Activated T-helper 1 cell treated with anti-CD3 and anti-CD28 coated beads, Interleukin-12 subunit alpha, Interleukin-12 subunit beta, Interleukin-2, Interleukin-4 antibody, amounts not matched to agents 30 ng/mL and 10 ng/mL and 1 ng/mL, durations not matched to agents 14 hours and 24 hours and 36 hours (primary cell): ENCODE measurements at regions not wholly inside any gene's neighbourhood (a gene's known extent, or its start where the extent isn't known, plus 50 kb on each side); places are given as distances from the start of the nearest gene placed in this dataset.
"Not testable (repeated sequence)": the region's sequence is repeated elsewhere in the genome, so short reads cannot be mapped to it uniquely, and the experiment has no call there.

Source experiments
- DNase-seq: peaks from one replicate; pipeline ENCODE4 v3.0.0; 2021; ENCODE audit warnings: low spot score
- H3K27ac Mint-ChIP-seq: one replicate; pipeline ENCODE4 v1.8.0; 2021; ENCODE audit warnings: mild to moderate bottlenecking, mixed read lengths
- H3K27me3 Mint-ChIP-seq: one replicate; pipeline ENCODE4 v1.8.0; 2022; ENCODE audit warnings: mild to moderate bottlenecking, moderate library complexity, mixed read lengths; ENCODE audit not compliant: insufficient read depth
- H3K36me3 Mint-ChIP-seq: one replicate; pipeline ENCODE4 v1.8.0; 2021; ENCODE audit warnings: low read depth, mixed read lengths
- H3K4me1 Mint-ChIP-seq: one replicate; pipeline ENCODE4 v1.8.0; 2021; ENCODE audit warnings: low read depth, mixed read lengths
- H3K4me3 Mint-ChIP-seq: one replicate; pipeline ENCODE4 v1.8.0; 2021; ENCODE audit warnings: mild to moderate bottlenecking, moderate library complexity, mixed read lengths
- H3K9me3 Mint-ChIP-seq: one replicate; pipeline ENCODE4 v1.8.0; 2021; ENCODE audit warnings: mixed read lengths
- intact Hi-C: fragments of 100-400 bp; cut with micrococcal nuclease; formaldehyde crosslinking; loops from one replicate; pipeline ENCODE4 v1.15.1; 2024

DNA sequence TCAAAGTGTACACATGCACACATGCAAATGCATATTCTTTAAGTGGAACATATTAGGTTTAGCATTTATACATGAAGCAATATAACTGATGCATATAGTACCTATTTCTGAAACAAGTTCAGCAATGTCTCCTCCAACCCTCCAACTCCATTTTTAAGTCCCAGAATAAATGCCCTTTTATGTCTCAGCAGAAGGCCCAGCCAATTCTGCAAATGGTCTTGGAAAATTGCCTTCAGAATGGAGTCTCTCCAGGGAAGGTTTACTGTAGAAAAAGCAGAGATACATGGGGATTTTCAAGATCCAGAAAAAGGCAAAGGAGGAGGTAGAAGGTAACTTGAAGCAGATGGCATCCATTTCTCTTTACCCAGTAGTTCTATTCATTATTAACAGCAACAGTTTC, 633.3 kb downstream of the MAFB start:
- no peak for DNase-seq
- Mint-ChIP-seq H3K9me3 (peaks cover 10% of the 10 kb centered on the region), H3K4me3 (no peak overlapping the region), H3K36me3 (no peaks in the 10 kb centered on the region), H3K4me1 (no peaks in the 10 kb centered on the region), H3K27me3 (no peaks in the 10 kb centered on the region), H3K27ac (no peak overlapping the region)
- intact Hi-C loops: no loop called here

DNA sequence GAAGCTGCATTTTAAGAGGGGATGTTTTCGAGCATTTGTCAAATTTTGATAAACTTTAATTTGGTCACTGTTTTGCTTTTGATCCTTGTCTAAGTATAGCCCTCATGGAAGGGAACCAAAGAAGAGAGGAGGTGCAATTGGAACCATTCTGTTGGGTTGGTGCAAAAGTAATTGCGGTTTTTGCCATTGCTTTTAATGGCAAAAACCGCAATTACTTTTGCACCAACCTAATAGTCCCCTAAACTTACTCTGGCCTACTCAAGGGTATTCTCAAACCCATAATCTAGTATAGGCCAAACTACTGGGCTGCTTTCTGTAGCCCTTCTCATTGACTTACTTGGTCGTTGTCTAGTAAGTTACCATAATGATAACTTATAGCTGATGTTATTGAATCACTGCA, 634.7 kb downstream of the MAFB start:
- intact Hi-C loops: no loop called here
- peaks cover 10% of the 10 kb centered on the region for H3K9me3 Mint-ChIP-seq
- no peak overlapping the region for H3K4me3 Mint-ChIP-seq
- no peak overlapping the region for H3K27ac Mint-ChIP-seq
- H3K27me3 Mint-ChIP-seq: no peaks in the 10 kb centered on the region
- H3K36me3 Mint-ChIP-seq: no peaks in the 10 kb centered on the region
- no peak for DNase-seq
- H3K4me1 Mint-ChIP-seq: no peaks in the 10 kb centered on the region

DNA sequence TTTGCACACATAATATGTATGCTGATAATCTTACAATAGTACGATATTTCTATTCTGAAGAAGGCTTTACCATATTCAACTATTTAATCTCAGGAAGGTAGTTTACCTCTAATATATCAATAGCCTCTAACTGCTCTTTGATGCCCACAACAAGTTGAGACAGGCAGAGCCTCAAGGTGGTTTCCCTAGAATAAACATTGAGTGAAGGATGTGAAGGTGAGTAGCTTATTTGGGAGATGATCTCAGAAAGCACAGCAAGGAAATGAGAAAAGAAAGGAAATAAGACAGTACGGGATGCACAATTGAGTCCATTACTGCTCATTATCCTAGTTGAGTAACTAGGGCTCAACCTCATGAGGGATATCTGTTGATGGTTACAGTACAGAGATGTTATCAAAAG, 638.4 kb downstream of the MAFB start:
- intact Hi-C loops: no loop called here
- Mint-ChIP-seq H3K27ac (no peak overlapping the region), H3K36me3 (no peaks in the 10 kb centered on the region), H3K4me3 (no peak overlapping the region), H3K9me3 (peaks cover 10% of the 10 kb centered on the region), H3K27me3 (no peaks in the 10 kb centered on the region), H3K4me1 (no peaks in the 10 kb centered on the region)
- no peak for DNase-seq

DNA sequence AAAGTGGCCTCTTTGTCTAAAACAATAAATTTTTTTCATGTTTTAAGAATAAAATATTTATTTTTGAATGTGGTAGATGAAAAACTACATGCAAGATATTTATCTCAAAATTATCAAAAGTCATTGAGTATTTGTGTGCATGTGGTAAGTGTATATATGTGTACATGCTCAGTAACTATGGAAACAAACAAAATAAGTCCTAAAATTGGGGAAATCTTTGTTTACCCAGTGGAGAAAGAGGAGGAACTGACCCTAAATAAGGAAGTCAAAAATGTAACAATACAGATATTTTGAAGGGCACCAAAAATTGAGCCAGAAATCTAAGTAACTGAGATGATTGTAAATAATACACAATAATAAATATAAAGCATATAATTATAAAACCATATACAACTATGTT, 639.2 kb downstream of the MAFB start:
- Mint-ChIP-seq H3K4me3 (no peak overlapping the region), H3K36me3 (no peaks in the 10 kb centered on the region), H3K9me3 (peaks cover 10% of the 10 kb centered on the region), H3K27me3 (no peaks in the 10 kb centered on the region), H3K4me1 (no peaks in the 10 kb centered on the region), H3K27ac (no peak overlapping the region)
- DNase-seq: no peak
- intact Hi-C loops: no loop called here

DNA sequence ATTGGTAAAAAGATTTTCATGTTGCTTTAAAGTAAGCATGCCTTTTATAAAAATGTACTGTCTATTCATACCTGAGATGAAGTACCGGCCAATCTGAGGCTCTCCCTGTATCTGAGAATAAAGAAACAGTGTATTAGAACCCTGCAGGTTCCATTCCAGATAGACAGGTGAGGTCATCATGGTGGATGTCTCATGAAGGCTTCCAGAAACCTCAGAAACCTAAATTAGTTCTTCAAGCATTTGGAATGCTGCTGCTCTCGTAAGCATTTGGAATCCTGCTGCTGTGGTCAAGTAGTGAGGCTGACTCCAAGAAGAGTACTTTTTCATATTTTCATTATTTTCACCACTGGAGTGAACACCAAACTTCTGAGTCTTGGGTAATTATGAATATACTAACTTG, 642.3 kb downstream of the MAFB start:
- Mint-ChIP-seq H3K27me3 (no peaks in the 10 kb centered on the region), H3K36me3 (no peaks in the 10 kb centered on the region), H3K4me3 (no peak overlapping the region), H3K27ac (no peak overlapping the region), H3K4me1 (no peaks in the 10 kb centered on the region), H3K9me3 (no peaks in the 10 kb centered on the region)
- no peak for DNase-seq
- intact Hi-C loops: no loop called here

DNA sequence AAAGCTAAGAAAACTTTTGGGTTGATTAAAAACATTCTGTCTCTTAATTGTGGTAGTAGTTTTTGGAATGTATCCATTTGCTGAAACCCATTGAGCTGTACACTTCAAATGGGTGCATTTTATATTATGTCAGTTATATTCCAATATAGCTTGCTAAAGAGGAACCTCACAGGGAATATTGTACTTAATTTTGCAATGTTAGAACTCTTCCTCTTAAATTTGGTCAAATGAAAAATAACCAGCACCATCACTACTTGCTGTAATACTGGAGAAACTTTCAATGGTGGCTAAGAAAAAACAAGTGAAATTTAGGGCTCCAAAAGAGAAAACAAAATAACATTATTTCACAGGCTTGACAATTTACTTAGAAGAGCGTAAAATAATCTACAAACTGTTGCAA, 651.5 kb downstream of the MAFB start:
- Mint-ChIP-seq H3K36me3 (no peaks in the 10 kb centered on the region), H3K4me3 (no peak overlapping the region), H3K27me3 (no peaks in the 10 kb centered on the region), H3K4me1 (no peaks in the 10 kb centered on the region), H3K9me3 (no peaks in the 10 kb centered on the region), H3K27ac (no peak overlapping the region)
- intact Hi-C loops: no loop called here
- no peak for DNase-seq

DNA sequence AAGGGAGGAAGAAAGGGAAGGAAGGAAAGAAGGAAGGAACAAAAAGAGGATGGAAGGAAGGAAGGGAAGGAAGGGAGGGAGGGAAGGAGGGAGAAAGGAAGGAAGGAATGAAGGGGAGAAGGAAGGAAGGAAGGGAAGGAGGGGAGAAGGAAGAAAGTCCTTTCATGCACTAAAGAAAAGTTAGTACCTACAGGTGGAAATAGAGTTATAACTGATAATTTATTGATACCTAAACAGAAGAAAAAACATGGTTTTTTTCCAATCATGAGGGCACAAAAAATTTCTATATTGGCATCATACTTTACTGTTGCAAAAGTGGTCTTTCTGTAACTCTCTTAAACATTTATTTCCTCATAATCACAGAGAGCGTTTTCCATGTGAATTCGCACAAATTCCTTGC, 659.4 kb downstream of the MAFB start:
- no peak overlapping the region for H3K4me3 Mint-ChIP-seq
- H3K27me3 Mint-ChIP-seq: no peaks in the 10 kb centered on the region
- no peaks in the 10 kb centered on the region for H3K36me3 Mint-ChIP-seq
- H3K4me1 Mint-ChIP-seq: no peaks in the 10 kb centered on the region
- intact Hi-C loops: no loop called here
- no peaks in the 10 kb centered on the region for H3K9me3 Mint-ChIP-seq
- DNase-seq: no peak
- H3K27ac Mint-ChIP-seq: no peak overlapping the region

DNA sequence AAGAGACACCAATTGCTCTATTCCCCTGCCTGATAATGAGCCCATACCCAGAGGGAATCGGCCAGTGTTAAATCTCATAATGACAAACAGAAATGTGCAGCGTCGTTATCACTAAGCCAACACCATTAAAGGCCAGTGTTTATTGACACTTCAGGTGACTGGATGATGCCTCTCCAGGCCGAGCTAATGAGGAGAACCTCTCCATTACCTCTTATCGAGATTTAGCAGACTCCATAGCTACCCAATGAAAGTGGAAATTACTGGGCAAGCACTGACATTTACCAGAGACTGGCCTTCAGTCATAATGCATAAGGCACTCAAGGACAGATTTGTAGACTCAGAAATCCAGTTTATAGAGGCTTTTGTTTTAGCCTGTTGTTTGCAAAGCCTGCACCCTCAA, 669.5 kb downstream of the MAFB start:
- Mint-ChIP-seq H3K27me3 (no peaks in the 10 kb centered on the region), H3K4me3 (no peak overlapping the region), H3K27ac (no peak overlapping the region), H3K9me3 (no peaks in the 10 kb centered on the region), H3K36me3 (no peaks in the 10 kb centered on the region), H3K4me1 (no peaks in the 10 kb centered on the region)
- intact Hi-C loops: no loop called here
- no peak for DNase-seq

DNA sequence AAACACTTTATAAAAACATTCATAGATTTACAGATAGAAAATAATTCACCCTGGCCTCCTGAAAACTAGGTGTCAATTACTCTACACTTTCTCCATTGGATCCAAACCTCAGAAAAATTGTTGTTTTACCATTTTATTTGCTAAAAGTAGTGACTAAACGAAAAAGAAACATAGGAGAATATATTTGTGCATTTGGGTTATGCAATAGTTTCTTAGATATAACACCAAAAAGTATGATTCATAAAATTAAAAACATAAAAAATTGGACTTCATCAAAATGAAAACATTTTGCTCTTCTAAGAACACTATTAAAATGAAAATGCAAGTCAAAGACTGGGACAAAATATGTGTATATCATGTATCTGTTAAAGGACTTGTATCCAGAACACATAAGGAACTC, 671.3 kb downstream of the MAFB start:
- no peaks in the 10 kb centered on the region for H3K4me1 Mint-ChIP-seq
- H3K9me3 Mint-ChIP-seq: no peaks in the 10 kb centered on the region
- no peaks in the 10 kb centered on the region for H3K27me3 Mint-ChIP-seq
- no peak for DNase-seq
- no peak overlapping the region for H3K27ac Mint-ChIP-seq
- no peak overlapping the region for H3K4me3 Mint-ChIP-seq
- H3K36me3 Mint-ChIP-seq: no peaks in the 10 kb centered on the region
- intact Hi-C loops: no loop called here

DNA sequence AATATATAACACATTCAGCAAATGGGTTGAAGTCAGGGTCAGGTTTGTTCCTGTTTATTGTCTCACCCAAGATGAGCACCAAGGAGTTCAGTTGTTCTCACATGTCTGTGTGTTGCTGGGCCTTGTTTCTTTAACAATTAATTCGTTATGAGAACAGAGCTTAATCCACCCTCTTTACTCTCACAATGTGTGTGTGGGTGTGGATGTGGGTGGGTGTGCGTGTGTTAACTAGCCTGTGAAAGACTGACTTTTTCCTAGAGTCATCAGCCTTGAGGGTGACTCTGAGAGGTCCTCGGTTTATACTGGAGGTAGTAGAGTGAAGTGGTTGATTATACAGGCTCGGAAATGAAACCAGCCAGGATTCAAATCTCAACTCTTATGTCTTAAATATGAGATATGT, 672.1 kb downstream of the MAFB start:
- intact Hi-C loops: no loop called here
- Mint-ChIP-seq H3K27ac (no peak overlapping the region), H3K27me3 (no peaks in the 10 kb centered on the region), H3K4me1 (no peaks in the 10 kb centered on the region), H3K9me3 (no peaks in the 10 kb centered on the region), H3K36me3 (no peaks in the 10 kb centered on the region), H3K4me3 (no peak overlapping the region)
- no peak for DNase-seq

DNA sequence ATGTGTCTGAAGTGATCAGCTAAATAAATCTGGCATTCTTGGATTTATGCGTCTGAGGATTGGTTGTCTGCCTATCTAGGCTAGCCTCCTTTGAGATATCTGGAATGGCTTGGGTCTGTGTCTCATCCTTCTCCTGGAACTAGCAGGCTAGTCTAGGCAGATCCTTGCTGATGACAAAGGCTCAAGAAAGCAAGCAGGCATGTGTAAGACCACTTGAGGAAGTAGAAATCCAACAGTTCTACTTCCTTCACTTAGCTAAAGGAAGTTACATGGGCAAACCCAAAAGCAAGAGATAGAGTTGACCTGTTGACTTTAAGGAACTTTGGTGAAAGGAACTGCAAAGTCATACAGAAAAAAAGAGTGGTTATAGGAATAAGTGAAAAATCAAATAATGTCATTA, 672.6 kb downstream of the MAFB start:
- DNase-seq: no peak
- H3K36me3 Mint-ChIP-seq: no peaks in the 10 kb centered on the region
- H3K27ac Mint-ChIP-seq: no peak overlapping the region
- intact Hi-C loops: no loop called here
- no peaks in the 10 kb centered on the region for H3K27me3 Mint-ChIP-seq
- no peaks in the 10 kb centered on the region for H3K4me1 Mint-ChIP-seq
- no peaks in the 10 kb centered on the region for H3K9me3 Mint-ChIP-seq
- no peak overlapping the region for H3K4me3 Mint-ChIP-seq

DNA sequence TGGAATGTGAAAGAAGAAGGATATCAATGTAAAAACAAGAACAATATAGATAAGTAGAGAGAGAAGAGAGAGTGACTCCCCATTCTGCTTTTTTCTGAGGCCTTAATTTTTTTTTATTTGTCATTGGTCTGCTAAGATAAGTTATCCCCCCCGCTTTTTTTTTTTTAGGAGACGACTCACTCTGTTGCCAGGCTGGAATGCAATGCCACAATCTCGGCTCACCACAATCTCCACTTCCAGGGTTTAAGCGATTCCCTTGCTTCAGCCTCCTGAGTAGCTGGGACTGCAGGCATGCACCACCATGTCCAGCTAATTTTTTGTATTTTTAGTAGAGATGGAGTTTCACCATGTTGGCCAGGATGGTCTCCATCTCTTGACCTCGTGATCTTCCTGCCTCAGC, 677.0 kb downstream of the MAFB start:
- H3K27ac Mint-ChIP-seq, H3K9me3 Mint-ChIP-seq, H3K27me3 Mint-ChIP-seq, DNase-seq, H3K36me3 Mint-ChIP-seq, H3K4me3 Mint-ChIP-seq, H3K4me1 Mint-ChIP-seq, intact Hi-C loops: not testable (repeated sequence)

DNA sequence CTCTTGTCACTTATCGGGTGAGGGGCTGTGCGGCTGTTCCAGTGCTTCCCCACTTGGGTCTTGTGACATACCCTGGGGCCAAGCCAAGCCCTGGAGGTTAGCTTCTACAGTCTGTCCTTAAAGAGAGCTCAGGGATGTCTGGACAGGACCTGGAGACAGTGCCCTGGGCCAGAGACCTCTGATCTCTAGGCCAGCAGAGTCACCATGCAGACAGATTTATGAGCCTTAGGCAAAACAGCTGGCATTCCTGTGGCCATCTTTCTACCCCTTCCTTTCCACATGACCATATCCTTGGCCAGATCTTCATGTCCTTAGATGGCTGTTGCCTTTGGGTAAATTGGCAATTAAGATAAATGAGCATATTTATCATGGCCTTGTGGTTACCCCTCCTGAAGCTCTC, 678.6 kb downstream of the MAFB start:
- H3K4me1 Mint-ChIP-seq: no peaks in the 10 kb centered on the region
- H3K4me3 Mint-ChIP-seq: no peak overlapping the region
- DNase-seq: no peak
- no peaks in the 10 kb centered on the region for H3K36me3 Mint-ChIP-seq
- H3K27me3 Mint-ChIP-seq: no peaks in the 10 kb centered on the region
- intact Hi-C loops: no loop called here
- H3K27ac Mint-ChIP-seq: no peak overlapping the region
- H3K9me3 Mint-ChIP-seq: no peaks in the 10 kb centered on the region

DNA sequence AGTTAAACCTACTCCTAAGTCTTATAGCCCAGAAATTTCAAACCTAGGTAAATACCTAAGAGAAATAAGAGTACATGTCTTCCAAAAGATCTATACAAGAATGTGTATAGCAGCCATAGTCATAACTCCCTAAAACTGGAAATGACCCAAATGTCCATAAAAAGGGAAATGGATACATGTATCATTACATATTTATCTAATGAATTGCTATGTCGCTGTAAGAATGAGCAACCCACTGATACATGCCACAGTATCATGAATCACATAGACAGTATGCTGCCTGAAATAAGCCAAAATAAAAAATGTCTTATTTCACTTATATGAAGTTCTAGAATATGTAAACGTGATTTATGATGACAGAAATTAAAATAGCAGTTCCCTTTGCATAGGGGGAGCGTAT, 679.5 kb downstream of the MAFB start:
- intact Hi-C loops: no loop called here
- Mint-ChIP-seq H3K9me3 (no peaks in the 10 kb centered on the region), H3K27me3 (no peaks in the 10 kb centered on the region), H3K4me1 (no peaks in the 10 kb centered on the region), H3K4me3 (no peak overlapping the region), H3K27ac (no peak overlapping the region), H3K36me3 (no peaks in the 10 kb centered on the region)
- DNase-seq: no peak
